ENCODE measurements at regions not wholly inside any gene's neighbourhood (a gene's known extent, or its start where the extent isn't known, plus 50 kb on each side); places are given as distances from the start of the nearest gene placed in this dataset.

DNA sequence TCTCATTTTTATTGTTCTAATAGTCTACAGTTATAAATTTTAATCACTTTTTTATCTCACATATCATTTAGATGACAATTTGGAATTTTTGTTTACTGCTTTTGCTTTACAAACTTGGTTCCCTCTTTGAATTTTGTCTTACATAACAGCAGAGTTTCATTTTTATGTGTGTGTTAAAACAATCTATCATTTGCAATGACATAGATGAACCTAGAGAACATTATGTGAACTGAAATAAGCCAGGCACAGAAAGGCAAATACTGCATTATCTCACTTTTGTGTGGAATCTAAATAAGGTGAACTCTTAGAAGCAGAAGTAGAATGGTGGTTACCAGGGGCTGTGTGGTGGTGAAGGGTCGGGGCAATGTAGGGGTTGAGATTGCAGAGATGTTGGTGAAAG is 170.7 kb downstream of the GASK1B start:
- DNase-seq (ENCODE audit: low spot score) = no peak
- ChIA-PET POLR2A (ENCODE audit: low non-redundant PET) (no interaction called here), CTCF (no interaction called here)
- no peak overlapping the region for H3K27ac ChIP-seq
- TF ChIP-seq, protein P1, sequence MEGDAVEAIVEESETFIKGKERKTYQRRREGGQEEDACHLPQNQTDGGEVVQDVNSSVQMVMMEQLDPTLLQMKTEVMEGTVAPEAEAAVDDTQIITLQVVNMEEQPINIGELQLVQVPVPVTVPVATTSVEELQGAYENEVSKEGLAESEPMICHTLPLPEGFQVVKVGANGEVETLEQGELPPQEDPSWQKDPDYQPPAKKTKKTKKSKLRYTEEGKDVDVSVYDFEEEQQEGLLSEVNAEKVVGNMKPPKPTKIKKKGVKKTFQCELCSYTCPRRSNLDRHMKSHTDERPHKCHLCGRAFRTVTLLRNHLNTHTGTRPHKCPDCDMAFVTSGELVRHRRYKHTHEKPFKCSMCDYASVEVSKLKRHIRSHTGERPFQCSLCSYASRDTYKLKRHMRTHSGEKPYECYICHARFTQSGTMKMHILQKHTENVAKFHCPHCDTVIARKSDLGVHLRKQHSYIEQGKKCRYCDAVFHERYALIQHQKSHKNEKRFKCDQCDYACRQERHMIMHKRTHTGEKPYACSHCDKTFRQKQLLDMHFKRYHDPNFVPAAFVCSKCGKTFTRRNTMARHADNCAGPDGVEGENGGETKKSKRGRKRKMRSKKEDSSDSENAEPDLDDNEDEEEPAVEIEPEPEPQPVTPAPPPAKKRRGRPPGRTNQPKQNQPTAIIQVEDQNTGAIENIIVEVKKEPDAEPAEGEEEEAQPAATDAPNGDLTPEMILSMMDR (conservative IDR thresholded peaks at IDR 0.05; ENCODE audit: low read depth) = no peak

DNA sequence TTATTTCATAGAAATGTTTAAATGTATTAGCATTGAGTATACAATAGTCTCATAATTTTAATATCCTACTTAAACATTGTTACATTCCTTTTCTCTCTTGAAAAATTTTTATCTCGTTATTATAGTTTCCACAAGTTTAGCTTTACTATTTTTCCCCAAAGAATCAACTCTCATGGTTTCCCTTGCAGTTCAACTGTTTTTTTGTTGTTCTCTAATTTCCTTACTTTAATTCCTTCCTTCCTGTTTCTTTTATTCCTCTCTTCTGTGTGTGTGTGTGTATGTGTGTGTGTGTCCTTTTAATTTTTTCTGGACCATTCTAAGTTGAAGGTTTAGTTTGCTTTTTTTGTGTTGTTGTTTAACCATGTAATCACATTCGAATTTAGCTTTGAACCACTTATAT is 171.1 kb downstream of the GASK1B start:
- CTCF ChIA-PET = no interaction called here
- no peak for DNase-seq (ENCODE audit: low spot score)
- no peak overlapping the region for H3K27ac ChIP-seq
- POLR2A ChIA-PET (ENCODE audit: low non-redundant PET) = no interaction called here
- TF ChIP-seq, protein P1 (conservative IDR thresholded peaks at IDR 0.05; ENCODE audit: low read depth) = no peak

DNA sequence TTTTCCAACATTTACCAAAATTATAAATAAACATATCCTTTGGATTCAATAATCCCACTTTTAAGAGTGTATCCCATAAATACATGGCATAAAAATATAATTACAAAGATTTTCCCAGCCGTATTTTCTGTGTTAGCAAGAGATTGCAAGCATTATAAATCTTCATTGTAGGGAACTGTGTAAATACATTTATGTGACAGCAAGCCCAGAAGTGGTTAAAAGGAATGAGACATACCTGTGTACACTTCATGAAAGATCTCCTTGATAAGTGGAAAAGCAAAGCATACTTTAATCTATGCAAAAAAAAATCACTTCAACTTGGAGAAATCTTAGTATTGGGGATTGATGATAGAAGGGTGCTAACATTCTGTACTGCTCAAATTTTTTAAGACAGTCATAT is 173.1 kb downstream of the GASK1B start:
- TF ChIP-seq, protein P1 (conservative IDR thresholded peaks at IDR 0.05; ENCODE audit: low read depth) = no peak
- H3K27ac ChIP-seq = no peak overlapping the region
- ChIA-PET POLR2A (ENCODE audit: low non-redundant PET) (no interaction called here), CTCF (no interaction called here)
- no peak for DNase-seq (ENCODE audit: low spot score)

DNA sequence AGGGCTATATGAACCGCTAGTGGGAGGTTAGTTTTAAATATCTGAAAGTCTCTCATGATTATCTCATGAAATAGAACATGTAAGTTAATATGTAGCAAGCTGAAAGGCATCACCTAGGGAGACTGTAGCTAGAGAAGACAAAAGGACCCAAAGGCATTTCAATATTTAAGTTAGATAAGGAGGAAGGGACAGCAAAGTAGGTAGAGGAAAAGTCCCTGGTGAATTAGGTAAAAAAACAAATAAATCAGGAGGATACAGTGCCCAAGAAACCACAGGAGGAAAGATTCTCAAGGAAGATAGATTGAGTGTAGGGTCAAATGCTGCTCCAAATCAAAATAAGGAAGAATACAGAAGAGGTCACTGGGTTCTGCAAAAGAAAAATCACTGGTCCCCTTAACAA is 175.5 kb downstream of the GASK1B start:
- POLR2A ChIA-PET (ENCODE audit: low non-redundant PET) = no interaction called here
- no peak overlapping the region for H3K27ac ChIP-seq
- TF ChIP-seq, protein P1 (conservative IDR thresholded peaks at IDR 0.05; ENCODE audit: low read depth) = no peak
- CTCF ChIA-PET = no interaction called here
- no peak for DNase-seq (ENCODE audit: low spot score)

DNA sequence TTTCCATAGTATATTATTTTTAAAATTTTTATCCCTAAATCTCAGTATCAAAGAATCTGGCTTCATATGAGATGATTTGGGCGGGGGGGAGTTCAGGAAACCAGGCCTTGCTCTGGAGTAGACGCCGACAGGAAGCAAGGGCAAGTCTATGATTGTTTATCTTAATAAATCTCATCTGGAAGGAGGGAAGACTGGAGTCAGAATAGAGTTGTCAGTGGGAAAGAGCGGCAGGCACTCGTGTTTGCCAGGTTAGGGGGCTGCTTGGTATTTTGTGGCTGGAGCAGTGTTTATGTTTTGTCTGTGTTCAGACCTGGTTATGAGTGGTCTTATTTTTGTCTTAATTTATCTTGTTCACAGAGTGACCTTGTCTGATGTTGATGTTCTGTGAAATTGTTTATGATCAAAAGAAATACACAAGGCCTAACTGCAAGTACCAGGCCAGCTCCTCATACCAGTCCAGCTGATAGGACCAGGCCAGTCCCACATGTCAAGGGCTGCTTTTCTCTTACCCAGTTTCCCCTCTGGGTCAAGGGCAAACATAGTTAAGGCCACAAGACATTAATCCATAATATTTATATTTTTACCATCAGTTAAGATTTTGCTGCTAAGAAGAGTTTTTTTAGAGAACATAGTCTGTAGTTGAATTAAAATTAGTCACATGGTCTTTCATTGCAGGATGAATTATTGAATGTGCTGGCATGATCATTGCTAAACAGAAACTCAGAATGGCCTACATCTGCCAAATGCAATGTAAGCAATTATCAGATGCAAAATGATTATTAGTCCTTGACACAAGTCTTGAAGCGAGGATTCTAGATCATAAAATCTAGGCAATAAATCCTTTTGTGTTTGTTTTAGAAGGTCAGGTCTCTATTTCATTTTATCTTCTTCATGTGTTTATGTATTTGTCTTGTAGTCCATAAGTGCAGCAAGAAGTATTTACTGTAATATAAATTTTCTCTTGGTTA is 176.5 kb downstream of the GASK1B start:
- ChIA-PET CTCF (no interaction called here), POLR2A (ENCODE audit: low non-redundant PET) (no interaction called here)
- DNase-seq (ENCODE audit: low spot score) = no peak
- H3K27ac ChIP-seq = no peak overlapping the region
- TF ChIP-seq, protein P1 (conservative IDR thresholded peaks at IDR 0.05; ENCODE audit: low read depth) = no peak

DNA sequence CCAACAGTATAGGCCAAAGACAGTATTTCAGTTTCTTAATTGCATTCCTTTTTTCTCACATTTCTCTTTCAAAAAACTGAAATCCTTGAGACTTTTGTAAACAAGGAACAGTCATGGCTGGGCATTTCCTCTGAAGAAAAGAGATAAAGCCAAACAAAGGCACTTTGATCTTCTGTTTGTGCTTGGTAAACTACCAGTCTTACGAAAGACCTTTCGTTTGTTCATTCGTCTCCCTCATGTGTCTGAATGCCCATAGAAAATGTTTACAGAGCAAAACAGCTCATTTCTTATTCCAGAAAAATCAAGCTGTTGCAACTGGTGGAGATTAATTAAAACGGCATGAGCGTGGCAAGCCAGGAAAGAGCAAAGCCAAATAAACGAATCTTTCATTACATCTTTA is 178.0 kb downstream of the GASK1B start:
- no peak for DNase-seq (ENCODE audit: low spot score)
- POLR2A ChIA-PET (ENCODE audit: low non-redundant PET) = no interaction called here
- TF ChIP-seq, protein P1 (conservative IDR thresholded peaks at IDR 0.05; ENCODE audit: low read depth) = no peak
- CTCF ChIA-PET = no interaction called here
- H3K27ac ChIP-seq = no peak overlapping the region

Measured in RWPE1 (cell line).